DND-41 (cell line): ENCODE measurements at regions not wholly inside any gene's neighbourhood (a gene's known extent, or its start where the extent isn't known, plus 50 kb on each side); places are given as distances from the start of the nearest gene placed in this dataset.

Source experiments
- EZH2 ChIP-seq: IDR thresholded peaks from 3 replicates; pipeline ENCODE4 v1.6.1; 2012; ENCODE audit warnings: borderline replicate concordance, low read depth, mild to moderate bottlenecking, moderate library complexity, low read length, inconsistent platforms; ENCODE audit not compliant: severe bottlenecking
- TF ChIP-seq, protein P1 (sequence below): IDR thresholded peaks from 2 replicates; pipeline ENCODE4 v1.5.1; 2012; ENCODE audit warnings: borderline replicate concordance, low read length, moderate library complexity, mild to moderate bottlenecking; ENCODE audit not compliant: poor library complexity, severe bottlenecking; ENCODE audit errors: extremely low read depth

DNA sequence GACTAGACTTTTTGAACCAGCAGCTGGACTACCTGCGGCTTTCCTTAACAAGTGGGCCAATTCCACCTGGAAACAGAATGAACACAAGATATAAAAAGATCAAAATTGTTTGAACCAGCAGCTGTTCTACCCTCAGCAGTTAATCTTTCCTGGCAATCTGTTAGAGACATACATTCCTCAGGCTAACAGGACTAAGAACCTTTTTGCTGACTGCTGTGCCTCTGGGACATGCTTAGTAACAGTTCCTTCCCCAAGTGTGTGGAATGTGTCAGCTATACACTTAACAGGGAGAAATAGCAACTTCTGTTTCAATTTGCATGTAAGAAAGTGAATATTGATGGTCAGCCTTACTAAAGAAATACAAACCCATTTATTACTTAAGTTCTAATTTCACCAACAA is 554.4 kb downstream of the ARAP2 start:
- TF ChIP-seq, protein P1, sequence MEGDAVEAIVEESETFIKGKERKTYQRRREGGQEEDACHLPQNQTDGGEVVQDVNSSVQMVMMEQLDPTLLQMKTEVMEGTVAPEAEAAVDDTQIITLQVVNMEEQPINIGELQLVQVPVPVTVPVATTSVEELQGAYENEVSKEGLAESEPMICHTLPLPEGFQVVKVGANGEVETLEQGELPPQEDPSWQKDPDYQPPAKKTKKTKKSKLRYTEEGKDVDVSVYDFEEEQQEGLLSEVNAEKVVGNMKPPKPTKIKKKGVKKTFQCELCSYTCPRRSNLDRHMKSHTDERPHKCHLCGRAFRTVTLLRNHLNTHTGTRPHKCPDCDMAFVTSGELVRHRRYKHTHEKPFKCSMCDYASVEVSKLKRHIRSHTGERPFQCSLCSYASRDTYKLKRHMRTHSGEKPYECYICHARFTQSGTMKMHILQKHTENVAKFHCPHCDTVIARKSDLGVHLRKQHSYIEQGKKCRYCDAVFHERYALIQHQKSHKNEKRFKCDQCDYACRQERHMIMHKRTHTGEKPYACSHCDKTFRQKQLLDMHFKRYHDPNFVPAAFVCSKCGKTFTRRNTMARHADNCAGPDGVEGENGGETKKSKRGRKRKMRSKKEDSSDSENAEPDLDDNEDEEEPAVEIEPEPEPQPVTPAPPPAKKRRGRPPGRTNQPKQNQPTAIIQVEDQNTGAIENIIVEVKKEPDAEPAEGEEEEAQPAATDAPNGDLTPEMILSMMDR: no peak
- no peak for TF ChIP-seq EZH2
